IMR-90 (cell line): ENCODE measurements at regions not wholly inside any gene's neighbourhood (a gene's known extent, or its start where the extent isn't known, plus 50 kb on each side); places are given as distances from the start of the nearest gene placed in this dataset.

Source experiments
- ATAC-seq: fragments of 200-7000 bp; cut with Tn5 transposase; 2 replicates; pipeline ENCODE4 v1.9.1; 2020; ENCODE audit warnings: low read depth, mild to moderate bottlenecking, moderate library complexity
- BruUV-seq: library from RNA; stranded (reverse); fragments of 400-500 nt; replicated peaks from 2 replicates; lab custom pipeline; 2021; lab: Mats Ljungman, UMichigan
- CTCF ChIA-PET: fragments of 300-600 bp; formaldehyde crosslinking; extraction: SDS; loops from one replicate; lab custom pipeline; 2021; ENCODE audit warnings: antibody characterized with exemption; lab: Yijun Ruan, JAX
- POLR2A ChIA-PET: fragments of 300-600 bp; sonication (Branson Sonifier 250); formaldehyde crosslinking; loops from one replicate; lab custom pipeline; 2022; ENCODE audit warnings: antibody characterized with exemption; ENCODE audit not compliant: unreplicated experiment; lab: Charles Lee
- DNase-seq: peaks from one replicate; pipeline ENCODE4 v3.0.0; 2013
- H2AFZ ChIP-seq: replicated peaks from 2 replicates; pipeline ENCODE3; 2013; ENCODE audit warnings: low read length, mild to moderate bottlenecking; ENCODE audit not compliant: poor library complexity
- H2AK5ac ChIP-seq: 2 replicates; pipeline ENCODE4 v1.6.1; 2013; ENCODE audit warnings: low read depth, low read length, inconsistent platforms
- H2AK9ac ChIP-seq: replicated peaks from 2 replicates; pipeline ENCODE3; 2013; ENCODE audit warnings: mild to moderate bottlenecking, low read depth, low read length, moderate library complexity; ENCODE audit not compliant: poor library complexity
- H2BK120ac ChIP-seq: 2 replicates; pipeline ENCODE4 v1.6.1; 2013; ENCODE audit warnings: low read depth, low read length, inconsistent platforms
- H2BK15ac ChIP-seq: 3 replicates; pipeline ENCODE4 v1.6.1; 2013; ENCODE audit warnings: low read depth, low read length, inconsistent platforms
- H2BK20ac ChIP-seq: 2 replicates; pipeline ENCODE4 v1.6.1; 2013; ENCODE audit warnings: low read depth, mild to moderate bottlenecking, inconsistent platforms, low read length, moderate library complexity
- H2BK5ac ChIP-seq: 2 replicates; pipeline ENCODE4 v1.6.1; 2013; ENCODE audit warnings: mild to moderate bottlenecking, low read depth, low read length, inconsistent platforms; ENCODE audit not compliant: poor library complexity, severe bottlenecking
- H3K14ac ChIP-seq: replicated peaks from 2 replicates; pipeline ENCODE4 v1.6.1; 2013; ENCODE audit warnings: low read depth, low read length, inconsistent platforms
- H3K18ac ChIP-seq: 2 replicates; pipeline ENCODE4 v1.6.1; 2013; ENCODE audit warnings: low read depth, low read length, control low read depth
- H3K23ac ChIP-seq: 2 replicates; pipeline ENCODE4 v1.6.1; 2013; ENCODE audit warnings: low read depth, low read length, inconsistent platforms
- H3K27ac ChIP-seq: 2 replicates; pipeline ENCODE4 v1.5.1; 2013; ENCODE audit warnings: mild to moderate bottlenecking, control low read depth, low read length; ENCODE audit not compliant: insufficient read depth
- H3K27me3 ChIP-seq: 2 replicates; pipeline ENCODE4 v1.6.1; 2013; ENCODE audit warnings: low read length; ENCODE audit not compliant: control insufficient read depth, insufficient read depth
- H3K36me3 ChIP-seq: 2 replicates; pipeline ENCODE4 v1.6.1; 2013; ENCODE audit warnings: low read length, mixed read lengths; ENCODE audit not compliant: control insufficient read depth, insufficient read depth
- H3K4ac ChIP-seq: 2 replicates; pipeline ENCODE4 v1.6.1; 2013; ENCODE audit warnings: low read depth, low read length, inconsistent platforms
- H3K4me1 ChIP-seq: 2 replicates; pipeline ENCODE4 v1.6.1; 2013; ENCODE audit warnings: low read length, mixed read lengths; ENCODE audit not compliant: control insufficient read depth, insufficient read depth
- H3K4me2 ChIP-seq: 2 replicates; pipeline ENCODE4 v1.6.1; 2013; ENCODE audit warnings: low read depth, mild to moderate bottlenecking, control low read depth, low read length, moderate library complexity
- H3K4me3 ChIP-seq: 2 replicates; pipeline ENCODE4 v1.5.1; 2013; ENCODE audit warnings: low read depth, mild to moderate bottlenecking, control low read depth, low read length, moderate library complexity; ENCODE audit not compliant: insufficient read depth
- H3K56ac ChIP-seq: 2 replicates; pipeline ENCODE4 v1.6.1; 2013; ENCODE audit warnings: low read length, inconsistent platforms; ENCODE audit not compliant: insufficient read depth; ENCODE audit errors: extremely low read depth
- H3K79me1 ChIP-seq, 2 experiments: 2 replicates each; pipeline ENCODE4 v1.6.1; 2013; ENCODE audit warnings: low read length in 2 of 2, inconsistent platforms in 1 of 2, low read depth in 1 of 2
- H3K9ac ChIP-seq: 2 replicates; pipeline ENCODE4 v1.6.1; 2013; ENCODE audit warnings: low read depth, low read length, control low read depth
- H3K9me1 ChIP-seq: 2 replicates; pipeline ENCODE4 v1.6.1; 2013; ENCODE audit warnings: low read length, inconsistent platforms; ENCODE audit not compliant: insufficient read depth
- H3K9me3 ChIP-seq: 2 replicates; pipeline ENCODE4 v1.6.1; 2013; ENCODE audit warnings: low read length; ENCODE audit not compliant: control insufficient read depth, insufficient read depth
- H4K20me1 ChIP-seq: 2 replicates; pipeline ENCODE4 v1.6.1; 2013; ENCODE audit warnings: low read length, inconsistent platforms; ENCODE audit not compliant: insufficient read depth
- H4K5ac ChIP-seq: 2 replicates; pipeline ENCODE4 v1.6.1; 2013; ENCODE audit warnings: mild to moderate bottlenecking, low read depth, low read length, control low read depth
- H4K8ac ChIP-seq, 2 experiments: 2 replicates each; pipeline ENCODE4 v1.6.1; 2013; ENCODE audit warnings: low read depth in 2 of 2, low read length in 2 of 2, control low read depth in 1 of 2, inconsistent platforms in 1 of 2
- H4K91ac ChIP-seq: 2 replicates; pipeline ENCODE4 v1.6.1; 2013; ENCODE audit warnings: low read depth, low read length, inconsistent platforms; ENCODE audit not compliant: insufficient read depth
- BHLHE40 ChIP-seq: fragments of 150-350 bp; IDR thresholded peaks from 2 replicates; pipeline ENCODE4 v1.6.1; 2016; ENCODE audit warnings: mild to moderate bottlenecking, low read depth, low read length
- CEBPB ChIP-seq: IDR thresholded peaks from 2 replicates; pipeline ENCODE4 v1.6.1; 2012; ENCODE audit warnings: low read depth, low read length, improper control_type of control experiment
- CHD1 ChIP-seq: IDR thresholded peaks from 2 replicates; pipeline ENCODE4 v1.6.1; 2012; ENCODE audit warnings: low read depth, low read length, improper control_type of control experiment
- MAFK ChIP-seq: IDR thresholded peaks from 2 replicates; pipeline ENCODE4 v1.6.1; 2012; ENCODE audit warnings: low read depth, low read length, improper control_type of control experiment
- MAZ ChIP-seq: IDR thresholded peaks from 2 replicates; pipeline ENCODE4 v1.6.1; 2012; ENCODE audit warnings: low read depth, mild to moderate bottlenecking, low read length, improper control_type of control experiment, moderate library complexity, borderline replicate concordance
- POLR2A ChIP-seq: IDR thresholded peaks from 2 replicates; pipeline ENCODE4 v1.6.1; 2012; ENCODE audit warnings: mild to moderate bottlenecking, low read depth, low read length
- RAD21 ChIP-seq: IDR thresholded peaks from 2 replicates; pipeline ENCODE4 v1.6.1; 2012; ENCODE audit warnings: low read length, improper control_type of control experiment
- RCOR1 ChIP-seq: IDR thresholded peaks from 2 replicates; pipeline ENCODE4 v1.6.1; 2012; ENCODE audit warnings: mild to moderate bottlenecking, low read length, improper control_type of control experiment; ENCODE audit not compliant: insufficient replicate concordance
- RFX5 ChIP-seq: IDR thresholded peaks from 2 replicates; pipeline ENCODE4 v1.8.0; 2012; ENCODE audit warnings: low read depth, mild to moderate bottlenecking, low read length, moderate library complexity
- WGBS, 2 experiments: methylation state at CpG; one replicate each; pipeline versions ENCODE4 v1.1.5 to v1.1.7; 2013; ENCODE audit warnings: missing lambda C conversion rate in 2 of 2; ENCODE audit not compliant: insufficient read length in 1 of 2; ENCODE audit errors: extremely low coverage in 2 of 2; 5-methylcytosine and 5-hydroxymethylcytosine counted together
- dilution Hi-C: fragments of 300-500 bp; cut with HindIII; formaldehyde crosslinking; loops from one replicate; pipeline ENCODE4 v1.14.3; 2018; ENCODE audit warnings: low sequenced_read_pairs; ENCODE audit not compliant: unreplicated experiment
- in situ Hi-C: fragments of 300-500 bp; cut with MboI; formaldehyde crosslinking; loops from 3 replicates; pipeline ENCODE4 v1.14.3; 2019; ENCODE audit warnings: low sequenced_read_pairs, inconsistent platforms, mixed read lengths
- intact Hi-C: fragments of 100-400 bp; cut with micrococcal nuclease; formaldehyde crosslinking; loops from 2 replicates; pipeline ENCODE4 v1.10.0; 2022

DNA sequence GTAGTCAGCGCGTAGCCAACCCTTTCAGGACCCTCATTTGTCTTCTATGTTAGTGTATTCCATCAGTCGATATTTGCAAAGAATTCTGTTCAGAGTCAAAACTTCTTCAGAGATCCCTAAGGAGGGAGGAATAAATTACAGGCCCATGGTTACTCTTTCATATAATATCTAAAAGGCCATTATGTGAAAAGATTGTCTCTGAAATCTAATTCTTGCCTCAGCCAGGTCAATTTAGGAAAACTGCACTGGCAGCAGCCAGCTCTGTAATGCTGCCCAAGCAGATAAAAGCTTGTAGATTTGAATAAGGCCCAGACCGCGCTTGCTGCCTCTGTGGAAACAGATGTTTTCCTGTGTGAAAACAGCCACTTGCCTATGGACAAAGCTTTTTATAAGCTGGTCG lies 379.8 kb downstream of the CNTNAP4 start:
- Histone ChIP-seq H3K27me3 (no peaks in the 10 kb centered on the region), H2BK5ac (no peak overlapping the region), H2BK120ac (no peak overlapping the region), H3K4ac (no peak overlapping the region), H3K56ac (no peak overlapping the region), H4K20me1 (no peaks in the 10 kb centered on the region), H3K9me3 (no peaks in the 10 kb centered on the region), H3K23ac (no peak overlapping the region), H3K14ac (no peak overlapping the region), H4K91ac (no peak overlapping the region), H2AFZ (no peak overlapping the region), H4K8ac (no peak overlapping the region), H2BK15ac (no peak overlapping the region), H3K4me2 (no peak overlapping the region), H2BK20ac (no peak overlapping the region), H2AK9ac (no peak overlapping the region), H3K27ac (no peak overlapping the region), H3K9me1 (no peaks in the 10 kb centered on the region), H3K79me1 (no peaks in the 10 kb centered on the region), H4K5ac (no peak overlapping the region), H3K9ac (no peak overlapping the region), H2AK5ac (no peak overlapping the region), H3K36me3 (no peaks in the 10 kb centered on the region), H3K4me3 (no peak overlapping the region), H3K4me1 (no peaks in the 10 kb centered on the region), H3K18ac (no peak overlapping the region)
- CTCF ChIA-PET: interaction anchor here (0.5 to 1.0 kb wide), 3 partner anchors 9 to 856 kb away, joined by 3 to 4 read pairs (median 3); no protein-coding TSS in a partner anchor
- in situ Hi-C loops: loop anchor here (10.0 kb wide), 1 partner anchor 872 kb away; no protein-coding TSS in a partner anchor
- no TSS peak for BruUV-seq
- no peak for ATAC-seq
- WGBS, 2 experiments: no CpG with 5 or more reads among the region's 6 CpGs
- DNase-seq: no peak
- no peak for TF ChIP-seq RFX5
- TF ChIP-seq CEBPB: no peak
- TF ChIP-seq MAFK: no peak
- TF ChIP-seq RCOR1: no peak
- no peak for TF ChIP-seq POLR2A
- no peak for TF ChIP-seq CHD1
- no peak for TF ChIP-seq RAD21
- TF ChIP-seq BHLHE40: no peak
- no peak for TF ChIP-seq MAZ
- dilution Hi-C loops: no loop called here
- intact Hi-C loops: no loop called here
- POLR2A ChIA-PET: no interaction called here
